HepG2 (cell line): ENCODE measurements at regions not wholly inside any gene's neighbourhood (a gene's known extent, or its start where the extent isn't known, plus 50 kb on each side); places are given as distances from the start of the nearest gene placed in this dataset.
"Not testable (repeated sequence)": the region's sequence is repeated elsewhere in the genome, so short reads cannot be mapped to it uniquely, and the experiment has no call there.

Experiments used
- ATAC-seq: fragments of 200-7000 bp; cut with Tn5 transposase; 3 replicates; pipeline ENCODE4 v1.9.1; 2020; ENCODE audit warnings: mild to moderate bottlenecking, moderate library complexity
- BruUV-seq: library from RNA; stranded (reverse); fragments of 400-500 nt; replicated peaks from 2 replicates; lab custom pipeline; 2021; lab: Mats Ljungman, UMichigan
- CTCF ChIA-PET: fragments of 300-600 bp; formaldehyde crosslinking; extraction: SDS; loops from one replicate; lab custom pipeline; 2021; ENCODE audit warnings: low total read pairs, inconsistent platforms, low intra/inter-chr PET ratio; lab: Yijun Ruan, JAX
- POLR2A ChIA-PET: fragments of 350-600 bp; sonication (Branson Sonifier 250); formaldehyde crosslinking; loops from one replicate; lab custom pipeline; 2020; ENCODE audit warnings: antibody characterized with exemption, inconsistent platforms; lab: Yijun Ruan, JAX
- DNase-seq: peaks from one replicate; pipeline ENCODE4 v3.0.0-alpha.2; 2015; ENCODE audit warnings: low spot score
- FAIRE-seq: peaks from 3 replicates; lab custom pipeline; 2011; peaks lifted over from hg19 to GRCh38; lab: Jason Lieb, UNC
- H2AFZ ChIP-seq: one replicate; pipeline ENCODE4 v1.6.1; 2011; ENCODE audit warnings: low read length, inconsistent platforms
- H3K27ac ChIP-seq: fragments of 300-600 bp; 3 replicates; pipeline ENCODE4 v1.8.0; 2011; ENCODE audit warnings: mixed run types, mild to moderate bottlenecking, mixed read lengths, low read length, inconsistent platforms; ENCODE audit not compliant: insufficient read depth; ENCODE audit errors: extremely low read length
- H3K27me3 ChIP-seq, 2 experiments: fragments of 200-600 bp in 1 of 2; 2 replicates in 1 of 2; 3 replicates in 1 of 2; pipeline versions ENCODE4 v1.6.0 to v1.8.0; 2011; ENCODE audit warnings: low read length in 2 of 2, mild to moderate bottlenecking in 2 of 2, moderate library complexity in 2 of 2, inconsistent platforms in 1 of 2; ENCODE audit not compliant: insufficient read depth in 2 of 2, control insufficient read depth in 1 of 2
- H3K36me3 ChIP-seq, 2 experiments: fragments of 200-600 bp in 1 of 2; replicated peaks in 1 of 2; 2 replicates in 1 of 2; 3 replicates in 1 of 2; pipeline versions ENCODE4 v1.5.1 to v1.8.0; 2011; ENCODE audit warnings: low read length in 2 of 2, inconsistent platforms in 1 of 2; ENCODE audit not compliant: insufficient read depth in 2 of 2, control insufficient read depth in 1 of 2
- H3K4me1 ChIP-seq: 2 replicates; pipeline ENCODE4 v1.5.1; 2012; ENCODE audit warnings: low read length, inconsistent platforms; ENCODE audit not compliant: insufficient read depth
- H3K4me2 ChIP-seq: 2 replicates; pipeline ENCODE4 v1.6.0; 2011; ENCODE audit warnings: low read depth, low read length, inconsistent platforms
- H3K4me3 ChIP-seq, 3 experiments: fragments of 200-600 bp in 1 of 3; sonication (generic), shearing (Covaris generic) in 1 of 3; replicated peaks in 1 of 3; 2 replicates each; pipeline ENCODE4 v1.5.1; 2011 to 2016; ENCODE audit warnings: low read length in 3 of 3, inconsistent platforms in 2 of 3, low read depth in 2 of 3, mild to moderate bottlenecking in 2 of 3, control low read depth in 1 of 3, mixed read lengths in 1 of 3; ENCODE audit not compliant: insufficient read depth in 1 of 3
- H3K79me2 ChIP-seq: one replicate; pipeline ENCODE4 v1.6.1; 2011; ENCODE audit warnings: low read length, inconsistent platforms; ENCODE audit not compliant: insufficient read depth
- H3K9ac ChIP-seq: 2 replicates; pipeline ENCODE4 v1.6.0; 2011; ENCODE audit warnings: mild to moderate bottlenecking, low read depth, low read length, inconsistent platforms; ENCODE audit not compliant: insufficient read depth
- H3K9me3 ChIP-seq: 2 replicates; pipeline ENCODE4 v1.5.1; 2012; ENCODE audit warnings: mild to moderate bottlenecking, low read length
- H4K20me1 ChIP-seq: 2 replicates; pipeline ENCODE4 v1.6.0; 2011; ENCODE audit warnings: inconsistent platforms, mild to moderate bottlenecking, low read length, moderate library complexity; ENCODE audit not compliant: insufficient read depth
- BCL6 ChIP-seq: IDR thresholded peaks from 2 replicates; pipeline ENCODE4 v1.6.1; 2016; ENCODE audit warnings: missing genetic modification reagents, missing compliant biosample characterization
- CHD2 ChIP-seq: IDR thresholded peaks from 2 replicates; pipeline ENCODE4 v1.6.1; 2011; ENCODE audit warnings: low read depth, low read length, improper control_type of control experiment
- FOXA3 ChIP-seq: IDR thresholded peaks from 2 replicates; pipeline ENCODE4 v1.6.1; 2016; ENCODE audit warnings: missing genetic modification reagents, missing compliant biosample characterization
- FOXJ3 ChIP-seq: sonication (generic); formaldehyde crosslinking; IDR thresholded peaks from 2 replicates; pipeline ENCODE4 v1.4.0; 2020; ENCODE audit warnings: missing genetic modification reagents, mild to moderate bottlenecking, borderline replicate concordance
- GABPA ChIP-seq, 2 experiments: IDR thresholded peaks; 2 replicates each; pipeline ENCODE4 v1.6.1; 2011 to 2016; ENCODE audit warnings: low read depth in 2 of 2, low read length in 1 of 2, missing biosample characterization in 1 of 2, missing genetic modification characterization in 1 of 2
- IRF1 ChIP-seq: sonication (generic); formaldehyde crosslinking; IDR thresholded peaks from 2 replicates; pipeline ENCODE4 v1.4.0; 2020; ENCODE audit warnings: low read depth, mild to moderate bottlenecking, missing genetic modification reagents
- KLF11 ChIP-seq: IDR thresholded peaks from 2 replicates; pipeline ENCODE4 v1.6.1; 2016; ENCODE audit warnings: missing compliant biosample characterization
- MAF1 ChIP-seq: sonication (generic); formaldehyde crosslinking; IDR thresholded peaks from 2 replicates; pipeline ENCODE4 v1.5.0; 2020; ENCODE audit warnings: missing genetic modification reagents, borderline replicate concordance
- NCOA5 ChIP-seq: sonication (generic); formaldehyde crosslinking; IDR thresholded peaks from 2 replicates; pipeline ENCODE4 v1.4.0; 2020; ENCODE audit warnings: missing genetic modification reagents
- SALL2 ChIP-seq: sonication (generic); formaldehyde crosslinking; IDR thresholded peaks from 2 replicates; pipeline ENCODE4 v1.8.1; 2023; ENCODE audit warnings: mild to moderate bottlenecking, missing genetic modification reagents, inconsistent platforms
- SMARCC2 ChIP-seq: fragments of 450-650 bp; IDR thresholded peaks from 2 replicates; pipeline ENCODE4 v1.6.1; 2017; ENCODE audit warnings: antibody characterized with exemption, mild to moderate bottlenecking
- SMARCE1 ChIP-seq: fragments of 450-650 bp; IDR thresholded peaks from 2 replicates; pipeline ENCODE4 v1.6.1; 2017; ENCODE audit warnings: borderline replicate concordance
- SP1 ChIP-seq, 2 experiments: fragments of 450-650 bp in 1 of 2; sonication (generic) in 1 of 2; formaldehyde crosslinking in 1 of 2; IDR thresholded peaks; 2 replicates each; pipeline versions ENCODE4 v1.4.0 to v1.6.1; 2016 to 2020; ENCODE audit warnings: missing genetic modification reagents in 1 of 2
- STAG1 ChIP-seq: sonication (generic); formaldehyde crosslinking; IDR thresholded peaks from 2 replicates; pipeline ENCODE4 v1.4.0; 2020; ENCODE audit warnings: missing genetic modification reagents
- SYNCRIP ChIP-seq: fragments of 200-400 bp; formaldehyde crosslinking; IDR thresholded peaks from 2 replicates; pipeline ENCODE4 v1.6.1; 2018; ENCODE audit warnings: mild to moderate bottlenecking, low read depth, low read length; ENCODE audit not compliant: insufficient read depth
- ZFP90 ChIP-seq: sonication (generic); formaldehyde crosslinking; IDR thresholded peaks from 2 replicates; pipeline ENCODE4 v1.8.0; 2022; ENCODE audit warnings: missing genetic modification reagents, mild to moderate bottlenecking, inconsistent platforms, borderline replicate concordance
- WGBS: methylation state at CpG from one replicate; pipeline ENCODE4 v1.1.6; 2017; ENCODE audit warnings: low lambda C conversion rate; 5-methylcytosine and 5-hydroxymethylcytosine counted together
- in situ Hi-C: cut with HindIII; loops from 2 replicates; pipeline ENCODE4 v1.10.0; 2017; ENCODE audit warnings: low pct_unique_long_range_greater_than_20kb; ENCODE audit not compliant: extremely low pct_ligation_motif_present
- intact Hi-C: fragments of 100-400 bp; cut with micrococcal nuclease; formaldehyde crosslinking; loops from one replicate; pipeline ENCODE4 v1.10.0; 2022; ENCODE audit not compliant: unreplicated experiment

GRCh38 chr4:171475111-171475510, 338.1 kb upstream of the GALNTL6 start:
- H3K4me1 ChIP-seq, intact Hi-C loops, H3K79me2 ChIP-seq, BruUV-seq, H3K27ac ChIP-seq, DNase-seq, CTCF ChIA-PET, H2AFZ ChIP-seq, H3K9ac ChIP-seq, in situ Hi-C loops, POLR2A ChIA-PET, H3K4me3 ChIP-seq, H4K20me1 ChIP-seq, H3K9me3 ChIP-seq, H3K36me3 ChIP-seq, ATAC-seq, FAIRE-seq, H3K4me2 ChIP-seq, H3K27me3 ChIP-seq: not testable (repeated sequence)
- WGBS = 10% methylated on average over 3 of the region's 3 CpGs

DNA sequence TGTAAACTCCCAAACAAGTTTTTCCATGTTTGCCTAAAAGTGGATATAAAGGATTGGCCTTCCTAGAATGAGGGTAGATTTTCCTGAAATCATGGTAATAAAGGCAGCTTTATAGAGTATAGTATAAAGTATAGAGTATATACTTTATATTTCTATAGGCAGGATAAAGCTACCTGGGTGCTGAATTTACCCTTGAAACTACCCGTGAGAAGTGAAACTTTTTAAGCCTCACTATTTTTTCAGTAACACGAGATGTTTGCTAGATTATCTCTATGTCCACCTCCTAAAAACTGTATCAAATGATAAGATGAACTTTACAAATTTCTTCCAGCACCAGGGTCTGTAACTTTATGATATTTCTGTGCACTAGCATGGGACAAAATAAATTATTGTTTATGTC, 340.0 kb upstream of the GALNTL6 start:
- FAIRE-seq = no peak

GRCh38 chr4:171472230-171472629, 341.0 kb upstream of the GALNTL6 start:
- FAIRE-seq (no peak), ATAC-seq (no peak), DNase-seq (no peak)
- H3K9me3 ChIP-seq = no peaks in the 10 kb centered on the region
- no peak overlapping the region for H3K9ac ChIP-seq
- H2AFZ ChIP-seq = no peak overlapping the region
- no peaks in the 10 kb centered on the region for H3K36me3 ChIP-seq
- CTCF ChIA-PET = no interaction called here
- no peak overlapping the region for H3K4me2 ChIP-seq
- no peak overlapping the region for H3K4me3 ChIP-seq
- no TSS peak for BruUV-seq
- H3K27ac ChIP-seq = no peak overlapping the region
- in situ Hi-C loops = no loop called here
- intact Hi-C loops = no loop called here
- no peaks in the 10 kb centered on the region for H3K79me2 ChIP-seq
- H3K27me3 ChIP-seq = no peaks in the 10 kb centered on the region
- H3K4me1 ChIP-seq = no peaks in the 10 kb centered on the region
- POLR2A ChIA-PET = no interaction called here
- no peak for TF ChIP-seq FOXJ3
- no peak for TF ChIP-seq SMARCC2
- TF ChIP-seq IRF1 (CRISPR knock-in tag) = no peak
- no peak for TF ChIP-seq GABPA (IDR thresholded peaks at IDR 0.05; ENCODE audit: low read depth, low read length)
- TF ChIP-seq GABPA (CRISPR knock-in tag; IDR thresholded peaks at IDR 0.05; ENCODE audit: low read depth) = no peak
- no peak for TF ChIP-seq STAG1 (CRISPR knock-in tag)
- TF ChIP-seq SMARCE1 = no peak
- TF ChIP-seq ZFP90 (CRISPR knock-in tag) = no peak
- no peak for TF ChIP-seq MAF1 (CRISPR knock-in tag)
- no peak for TF ChIP-seq CHD2
- TF ChIP-seq BCL6 (CRISPR knock-in tag) = no peak
- TF ChIP-seq SYNCRIP = no peak
- TF ChIP-seq SP1 (IDR thresholded peaks at IDR 0.05) = no peak
- no peak for TF ChIP-seq SP1 (CRISPR knock-in tag; IDR thresholded peaks at IDR 0.05)
- H4K20me1 ChIP-seq = no peaks in the 10 kb centered on the region
- WGBS = 0% methylated on average over 4 of the region's 4 CpGs

More for the DNA sequence above, 340.0 kb upstream of the GALNTL6 start:
- no peaks in the 10 kb centered on the region for H3K9me3 ChIP-seq
- in situ Hi-C loops = no loop called here
- ATAC-seq (no peak), DNase-seq (no peak)
- H3K4me2 ChIP-seq = no peak overlapping the region
- H2AFZ ChIP-seq = no peak overlapping the region
- H3K27me3 ChIP-seq = no peaks in the 10 kb centered on the region
- no peak overlapping the region for H3K4me3 ChIP-seq
- no peak overlapping the region for H3K9ac ChIP-seq
- H3K36me3 ChIP-seq = no peaks in the 10 kb centered on the region
- H4K20me1 ChIP-seq = no peaks in the 10 kb centered on the region
- BruUV-seq = no TSS peak
- H3K79me2 ChIP-seq = no peaks in the 10 kb centered on the region
- no peak for TF ChIP-seq FOXA3
- TF ChIP-seq KLF11 (CRISPR knock-in tag) = no peak
- no peak for TF ChIP-seq SALL2 (CRISPR knock-in tag)
- no peak for TF ChIP-seq NCOA5 (CRISPR knock-in tag)
- CTCF ChIA-PET = no interaction called here
- no peaks in the 10 kb centered on the region for H3K4me1 ChIP-seq
- intact Hi-C loops = no loop called here
- POLR2A ChIA-PET = no interaction called here
- WGBS = 8% methylated on average over 2 of the region's 2 CpGs
- no peak overlapping the region for H3K27ac ChIP-seq
